ENCODE measurements at regions not wholly inside any gene's neighbourhood (a gene's known extent, or its start where the extent isn't known, plus 50 kb on each side); places are given as distances from the start of the nearest gene placed in this dataset.

DNA sequence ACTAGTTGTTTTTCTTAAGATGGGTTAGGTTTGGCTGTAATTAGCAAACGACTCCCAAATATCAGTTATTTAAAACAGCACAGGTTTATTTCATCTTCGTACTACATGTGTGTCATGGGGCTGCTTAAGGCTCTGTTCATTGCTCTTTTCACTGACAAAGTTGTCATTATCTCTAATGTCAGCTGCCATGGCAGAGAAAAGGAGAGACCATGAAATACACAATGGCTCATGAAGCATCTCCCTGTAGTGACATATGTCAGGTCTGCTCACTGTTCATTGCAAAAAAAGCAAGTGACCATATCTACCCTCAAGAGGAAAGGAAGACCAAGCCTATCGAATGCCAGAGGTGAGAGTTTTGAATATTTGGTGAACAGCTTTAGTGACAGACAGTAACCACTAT, 52.2 kb upstream of the PCDH7 start:
- Histone ChIP-seq H3K4me1 (no peaks in the 10 kb centered on the region), H3K36me3 (no peaks in the 10 kb centered on the region), H3K4me3 (no peak overlapping the region), H3K27ac (no peak overlapping the region), H3K27me3 (no peaks in the 10 kb centered on the region), H3K9me3 (no peaks in the 10 kb centered on the region)
- ATAC-seq (no peak), DNase-seq (no peak)
- in situ Hi-C loops (cut with MboI; ENCODE audit: low sequenced_read_pairs in 4 of 4) (no loop called here), intact Hi-C loops (cut with DNase I; ENCODE audit: low total_unique reads) (no loop called here)
- TF ChIP-seq POLR2A (IDR thresholded peaks at IDR 0.05) = no peak
- TF ChIP-seq, protein P1, sequence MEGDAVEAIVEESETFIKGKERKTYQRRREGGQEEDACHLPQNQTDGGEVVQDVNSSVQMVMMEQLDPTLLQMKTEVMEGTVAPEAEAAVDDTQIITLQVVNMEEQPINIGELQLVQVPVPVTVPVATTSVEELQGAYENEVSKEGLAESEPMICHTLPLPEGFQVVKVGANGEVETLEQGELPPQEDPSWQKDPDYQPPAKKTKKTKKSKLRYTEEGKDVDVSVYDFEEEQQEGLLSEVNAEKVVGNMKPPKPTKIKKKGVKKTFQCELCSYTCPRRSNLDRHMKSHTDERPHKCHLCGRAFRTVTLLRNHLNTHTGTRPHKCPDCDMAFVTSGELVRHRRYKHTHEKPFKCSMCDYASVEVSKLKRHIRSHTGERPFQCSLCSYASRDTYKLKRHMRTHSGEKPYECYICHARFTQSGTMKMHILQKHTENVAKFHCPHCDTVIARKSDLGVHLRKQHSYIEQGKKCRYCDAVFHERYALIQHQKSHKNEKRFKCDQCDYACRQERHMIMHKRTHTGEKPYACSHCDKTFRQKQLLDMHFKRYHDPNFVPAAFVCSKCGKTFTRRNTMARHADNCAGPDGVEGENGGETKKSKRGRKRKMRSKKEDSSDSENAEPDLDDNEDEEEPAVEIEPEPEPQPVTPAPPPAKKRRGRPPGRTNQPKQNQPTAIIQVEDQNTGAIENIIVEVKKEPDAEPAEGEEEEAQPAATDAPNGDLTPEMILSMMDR (IDR thresholded peaks at IDR 0.05 in 4 of 5, conservative IDR thresholded peaks at IDR 0.05 in 1 of 5) = no peak

DNA sequence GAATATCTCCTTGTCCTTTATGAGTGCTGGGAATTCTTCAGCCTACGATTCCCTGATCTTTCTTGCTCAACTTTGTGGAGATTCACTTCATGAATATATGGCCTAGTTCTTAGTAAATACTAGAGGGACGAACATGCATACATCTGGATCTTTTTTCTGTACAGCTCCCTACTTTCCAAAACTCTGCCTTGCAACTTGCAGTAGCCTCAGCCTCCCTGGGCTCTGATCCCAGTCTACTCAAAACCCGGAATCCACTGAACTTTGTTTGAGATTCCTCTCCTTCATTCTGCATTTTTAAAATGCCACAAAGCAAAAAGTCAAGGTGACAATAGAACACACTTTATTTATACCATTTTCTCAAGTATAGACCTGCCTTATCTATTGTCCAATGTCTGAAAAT, 50.0 kb upstream of the PCDH7 start:
- no peaks in the 10 kb centered on the region for H3K9me3 ChIP-seq
- H3K27me3 ChIP-seq = no peaks in the 10 kb centered on the region
- DNase-seq (no peak), ATAC-seq (no peak)
- TF ChIP-seq POLR2A (IDR thresholded peaks at IDR 0.05) = no peak
- TF ChIP-seq, protein P1 (IDR thresholded peaks at IDR 0.05 in 4 of 5, conservative IDR thresholded peaks at IDR 0.05 in 1 of 5) = no peak
- intact Hi-C loops (cut with DNase I; ENCODE audit: low total_unique reads) = no loop called here
- in situ Hi-C loops (cut with MboI; ENCODE audit: low sequenced_read_pairs in 4 of 4) = no loop called here
- H3K4me1 ChIP-seq = no peaks in the 10 kb centered on the region
- no peak overlapping the region for H3K4me3 ChIP-seq
- H3K36me3 ChIP-seq = no peaks in the 10 kb centered on the region
- no peak overlapping the region for H3K27ac ChIP-seq
